CD4-positive, alpha-beta T cell treated with Interferon gamma for 1 hour (primary cell): ENCODE measurements at regions not wholly inside any gene's neighbourhood (a gene's known extent, or its start where the extent isn't known, plus 50 kb on each side); places are given as distances from the start of the nearest gene placed in this dataset.

Experiments used
- DNase-seq: peaks from one replicate; pipeline ENCODE4 v3.0.0-alpha.2; 2020

GRCh38 chr5:148951612-148952011 lies 111.2 kb downstream of the SH3TC2 start:
- DNase-seq = no peak

DNA sequence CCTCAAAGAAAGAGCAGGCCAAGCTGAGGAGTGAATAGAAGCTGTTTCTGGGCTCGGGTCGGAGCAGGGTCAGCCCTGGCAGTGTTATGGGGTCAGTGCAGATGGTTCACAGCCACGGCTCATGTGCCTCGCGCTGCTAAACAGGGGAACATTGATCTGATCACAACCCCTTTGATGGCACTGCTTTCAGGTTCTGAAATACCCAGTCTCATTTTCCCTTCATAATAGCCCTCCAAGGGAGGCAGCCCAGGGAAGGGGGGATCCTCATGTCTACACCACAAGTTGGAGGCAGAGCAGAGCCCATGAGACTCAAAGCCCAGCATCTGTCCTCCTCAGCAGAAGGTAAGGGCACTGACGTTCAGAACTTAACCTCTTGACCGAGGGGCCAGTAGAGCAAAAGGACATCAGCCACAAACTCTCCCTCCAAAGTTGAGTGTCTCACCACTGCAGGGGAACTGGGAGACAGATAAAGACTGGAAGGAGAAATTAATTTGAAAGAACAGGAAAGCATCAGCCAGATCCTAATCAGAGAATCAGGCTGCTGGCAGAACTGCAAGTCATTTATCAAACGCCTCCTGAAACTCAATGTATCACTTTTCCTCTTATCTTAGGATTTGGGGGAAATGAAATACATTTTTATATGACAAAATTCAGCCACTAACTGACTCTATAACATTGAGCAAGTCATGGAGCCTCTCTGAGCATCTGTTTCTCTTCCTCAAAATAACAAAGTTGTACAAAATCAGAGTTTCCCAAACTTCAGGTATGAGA lies 110.6 kb downstream of the SH3TC2 start:
- no peak for DNase-seq

GRCh38 chr5:148953711-148954110 lies 109.2 kb downstream of the SH3TC2 start:
- no peak for DNase-seq
